NB4 (cell line): ENCODE measurements at regions not wholly inside any gene's neighbourhood (a gene's known extent, or its start where the extent isn't known, plus 50 kb on each side); places are given as distances from the start of the nearest gene placed in this dataset.
"Not testable (repeated sequence)": the region's sequence is repeated elsewhere in the genome, so short reads cannot be mapped to it uniquely, and the experiment has no call there.

ENCODE experiments used
- DNase-seq: peaks from one replicate; pipeline ENCODE4 v3.0.0; 2010; ENCODE audit warnings: low read depth
- H3K4me3 ChIP-seq: one replicate; pipeline ENCODE4 v1.5.1; 2011; ENCODE audit warnings: mild to moderate bottlenecking, low read depth, low read length, moderate library complexity
- CTCF ChIP-seq: IDR thresholded peaks from one replicate; pipeline ENCODE4 v1.5.1; 2012; ENCODE audit warnings: low read depth, low read length

DNA sequence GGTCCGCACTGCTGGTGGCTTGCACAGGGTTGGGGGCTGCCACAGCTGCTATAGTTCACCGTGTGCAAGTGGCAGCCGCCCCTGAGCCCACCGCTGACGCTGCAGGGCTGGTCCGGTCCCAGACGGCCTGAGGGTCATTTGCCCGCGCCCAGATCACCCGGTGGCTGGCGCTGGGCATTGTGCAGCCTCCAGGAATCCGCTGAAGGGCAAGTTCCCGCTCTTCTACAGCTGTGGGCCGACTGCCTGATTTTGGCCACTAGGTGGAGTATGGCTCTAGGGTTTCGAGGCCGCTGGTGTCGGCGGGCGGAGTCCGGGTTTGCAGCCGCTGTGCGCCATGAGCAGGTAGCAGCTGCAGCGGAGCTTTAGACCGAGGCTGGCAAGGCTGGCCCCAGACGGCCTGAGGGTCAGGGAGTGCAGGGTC is 581.8 kb downstream of the TUBA3C start:
- peak; percentile 3 for DNase-seq
- peak; percentile 17 for TF ChIP-seq CTCF
- H3K4me3 ChIP-seq = not testable (repeated sequence)

- not testable (repeated sequence) for DNase-seq, H3K4me3 ChIP-seq
These were observed 583.1 kb downstream of the TUBA3C start for GRCh38 chr13:18598543-18598942.

GRCh38 chr13:18597940-18598339 is 583.7 kb downstream of the TUBA3C start:
- not testable (repeated sequence) for H3K4me3 ChIP-seq, DNase-seq

- not testable (repeated sequence) for DNase-seq, H3K4me3 ChIP-seq
These were observed 604.5 kb downstream of the TUBA3C start for GRCh38 chr13:18577103-18577502.

- not testable (repeated sequence) for H3K4me3 ChIP-seq, DNase-seq
These were observed 613.7 kb downstream of the TUBA3C start for GRCh38 chr13:18567890-18568289.
